ENCODE measurements at regions not wholly inside any gene's neighbourhood (a gene's known extent, or its start where the extent isn't known, plus 50 kb on each side); places are given as distances from the start of the nearest gene placed in this dataset.
A peak's percentile ranks its signal among the peaks of the same experiment; 100 is the strongest.

DNA sequence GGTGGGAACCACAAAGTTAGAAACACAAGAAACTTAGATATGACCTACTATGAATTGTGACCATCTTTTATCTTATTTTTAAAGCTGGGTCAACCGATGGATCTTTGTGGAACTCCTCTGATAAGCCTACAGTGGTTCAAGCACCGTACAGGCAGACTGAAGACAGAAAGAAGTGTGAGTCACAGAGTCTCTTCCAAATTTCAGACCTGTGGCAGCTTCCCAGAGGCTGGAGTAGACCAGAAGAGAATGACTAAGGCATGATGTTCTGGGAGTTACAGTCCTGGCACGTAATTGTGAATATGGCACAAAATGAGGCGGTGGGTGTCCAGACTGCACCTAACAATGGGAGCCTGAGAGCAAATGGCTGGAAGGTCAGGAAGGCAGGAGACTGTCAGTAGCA, 70.0 kb downstream of the LMO4 start:
- Mint-ChIP-seq H3K4me3 (no peak overlapping the region), H3K9me3 (peaks cover 0 to 2% (median 0%) of the 10 kb centered on the region in 7 donors), H3K36me3 (no peaks in the 10 kb centered on the region), H3K27ac (peak overlapping the region in 2 of 7 donors; percentile 25 to 39), H3K4me1 (peaks cover 20% of the 10 kb centered on the region), H3K27me3 (ENCODE audit: low read depth in 3 of 3) (peaks cover 0 to 4% (median 0%) of the 10 kb centered on the region in 3 donors)
- no peak overlapping the region for H3K4me2 ChIP-seq (replicated peaks; ENCODE audit: extremely low read depth, low read length, poor library complexity, severe bottlenecking)
- no peaks in the 10 kb centered on the region for H3K79me2 ChIP-seq (ENCODE audit: insufficient read depth, low read length)
- H3K27ac ChIP-seq (ENCODE audit: low read depth in 1 of 2, low read length in 2 of 2): no peak overlapping the region
- 97% methylated on average over 4 of the region's 4 CpGs for WGBS (ENCODE audit: insufficient coverage)
- H3K9me3 ChIP-seq (replicated peaks in 1 of 2; ENCODE audit: control insufficient read depth in 1 of 2, insufficient read depth in 1 of 2, low read length in 2 of 2): no peaks in the 10 kb centered on the region
- intact Hi-C loops (cut with micrococcal nuclease): no loop called here
- no peaks in the 10 kb centered on the region for H3K36me3 ChIP-seq (replicated peaks in 1 of 2; ENCODE audit: control insufficient read depth in 1 of 2, insufficient read depth in 2 of 2, low read length in 2 of 2)
- H3K4me1 ChIP-seq (ENCODE audit: control insufficient read depth in 1 of 2, insufficient read depth in 2 of 2, low read length in 2 of 2): peaks cover 15 to 22% of the 10 kb centered on the region in 2 donors
- H3K9ac ChIP-seq (ENCODE audit: insufficient read depth, low read length, poor library complexity, severe bottlenecking): no peak overlapping the region
- no peak overlapping the region for H3K4me3 ChIP-seq (replicated peaks in 1 of 3; ENCODE audit: low read depth in 2 of 3, low read length in 3 of 3)
- H4K20me1 ChIP-seq (ENCODE audit: insufficient read depth, low read length): no peaks in the 10 kb centered on the region
- no peak for DNase-seq
- H3K27me3 ChIP-seq (ENCODE audit: control insufficient read depth in 2 of 2, insufficient read depth in 2 of 2, low read length in 2 of 2): no peaks in the 10 kb centered on the region
- no peak overlapping the region for H2AFZ ChIP-seq (ENCODE audit: insufficient read depth, low read depth, low read length, poor library complexity, severe bottlenecking)
- TF ChIP-seq, protein P1, sequence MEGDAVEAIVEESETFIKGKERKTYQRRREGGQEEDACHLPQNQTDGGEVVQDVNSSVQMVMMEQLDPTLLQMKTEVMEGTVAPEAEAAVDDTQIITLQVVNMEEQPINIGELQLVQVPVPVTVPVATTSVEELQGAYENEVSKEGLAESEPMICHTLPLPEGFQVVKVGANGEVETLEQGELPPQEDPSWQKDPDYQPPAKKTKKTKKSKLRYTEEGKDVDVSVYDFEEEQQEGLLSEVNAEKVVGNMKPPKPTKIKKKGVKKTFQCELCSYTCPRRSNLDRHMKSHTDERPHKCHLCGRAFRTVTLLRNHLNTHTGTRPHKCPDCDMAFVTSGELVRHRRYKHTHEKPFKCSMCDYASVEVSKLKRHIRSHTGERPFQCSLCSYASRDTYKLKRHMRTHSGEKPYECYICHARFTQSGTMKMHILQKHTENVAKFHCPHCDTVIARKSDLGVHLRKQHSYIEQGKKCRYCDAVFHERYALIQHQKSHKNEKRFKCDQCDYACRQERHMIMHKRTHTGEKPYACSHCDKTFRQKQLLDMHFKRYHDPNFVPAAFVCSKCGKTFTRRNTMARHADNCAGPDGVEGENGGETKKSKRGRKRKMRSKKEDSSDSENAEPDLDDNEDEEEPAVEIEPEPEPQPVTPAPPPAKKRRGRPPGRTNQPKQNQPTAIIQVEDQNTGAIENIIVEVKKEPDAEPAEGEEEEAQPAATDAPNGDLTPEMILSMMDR (IDR thresholded peaks at IDR 0.05): no peak

DNA sequence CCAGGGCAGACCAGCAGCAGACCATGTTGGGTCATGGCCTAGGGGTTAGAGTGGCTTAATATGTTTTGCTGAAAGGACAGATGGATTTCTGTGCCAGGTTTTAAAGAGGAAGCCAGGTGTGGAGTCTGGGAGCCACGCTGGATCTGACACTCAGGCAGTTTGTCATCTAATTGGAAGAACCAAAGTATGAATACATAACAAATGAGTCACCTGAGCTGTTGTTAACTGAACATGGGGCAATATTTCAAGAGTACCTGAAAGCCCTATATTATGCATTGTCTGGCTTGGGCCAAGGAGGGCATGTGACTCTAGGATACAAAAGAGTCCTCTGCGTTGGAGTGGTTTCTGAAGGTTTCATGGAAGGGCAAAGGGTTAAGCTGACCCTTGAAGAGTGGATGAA, 70.6 kb downstream of the LMO4 start:
- TF ChIP-seq, protein P1 (IDR thresholded peaks at IDR 0.05): no peak
- WGBS (ENCODE audit: insufficient coverage): 100% methylated on average over 1 of the region's 2 CpGs
- H3K4me1 ChIP-seq (ENCODE audit: control insufficient read depth in 1 of 2, insufficient read depth in 2 of 2, low read length in 2 of 2): peaks cover 17 to 25% of the 10 kb centered on the region in 2 donors
- Mint-ChIP-seq H3K27ac (peak overlapping the region in 1 of 7 donors; percentile 54), H3K27me3 (ENCODE audit: low read depth in 3 of 3) (peaks cover 0 to 4% (median 0%) of the 10 kb centered on the region in 3 donors), H3K9me3 (peaks cover 0 to 2% (median 0%) of the 10 kb centered on the region in 7 donors), H3K4me1 (peaks cover 26% of the 10 kb centered on the region), H3K4me3 (no peak overlapping the region), H3K36me3 (no peaks in the 10 kb centered on the region)
- H3K36me3 ChIP-seq (replicated peaks in 1 of 2; ENCODE audit: control insufficient read depth in 1 of 2, insufficient read depth in 2 of 2, low read length in 2 of 2): no peaks in the 10 kb centered on the region
- H3K4me3 ChIP-seq (replicated peaks in 1 of 3; ENCODE audit: low read depth in 2 of 3, low read length in 3 of 3): no peak overlapping the region
- H3K27me3 ChIP-seq (ENCODE audit: control insufficient read depth in 2 of 2, insufficient read depth in 2 of 2, low read length in 2 of 2): no peaks in the 10 kb centered on the region
- H4K20me1 ChIP-seq (ENCODE audit: insufficient read depth, low read length): no peaks in the 10 kb centered on the region
- no peaks in the 10 kb centered on the region for H3K9me3 ChIP-seq (replicated peaks in 1 of 2; ENCODE audit: control insufficient read depth in 1 of 2, insufficient read depth in 1 of 2, low read length in 2 of 2)
- intact Hi-C loops (cut with micrococcal nuclease): no loop called here
- no peak overlapping the region for H3K4me2 ChIP-seq (replicated peaks; ENCODE audit: extremely low read depth, low read length, poor library complexity, severe bottlenecking)
- no peak overlapping the region for H3K27ac ChIP-seq (ENCODE audit: low read depth in 1 of 2, low read length in 2 of 2)
- DNase-seq: no peak
- no peak overlapping the region for H2AFZ ChIP-seq (ENCODE audit: insufficient read depth, low read depth, low read length, poor library complexity, severe bottlenecking)
- H3K79me2 ChIP-seq (ENCODE audit: insufficient read depth, low read length): no peaks in the 10 kb centered on the region
- H3K9ac ChIP-seq (ENCODE audit: insufficient read depth, low read length, poor library complexity, severe bottlenecking): no peak overlapping the region

All from CD14-positive monocyte (primary cell).